NCI-H2227 (cell line): ENCODE measurements at regions not wholly inside any gene's neighbourhood (a gene's known extent, or its start where the extent isn't known, plus 50 kb on each side); places are given as distances from the start of the nearest gene placed in this dataset.

Experiments
- DNase-seq: peaks from one replicate; lab custom pipeline; 2025; ENCODE audit not compliant: unreplicated experiment; lab: John Stamatoyannopoulos, UW

- DNase-seq = no peak
Measured at GRCh38 chr17:17416400-17417360, 60.1 kb upstream of the MED9 start.

DNA sequence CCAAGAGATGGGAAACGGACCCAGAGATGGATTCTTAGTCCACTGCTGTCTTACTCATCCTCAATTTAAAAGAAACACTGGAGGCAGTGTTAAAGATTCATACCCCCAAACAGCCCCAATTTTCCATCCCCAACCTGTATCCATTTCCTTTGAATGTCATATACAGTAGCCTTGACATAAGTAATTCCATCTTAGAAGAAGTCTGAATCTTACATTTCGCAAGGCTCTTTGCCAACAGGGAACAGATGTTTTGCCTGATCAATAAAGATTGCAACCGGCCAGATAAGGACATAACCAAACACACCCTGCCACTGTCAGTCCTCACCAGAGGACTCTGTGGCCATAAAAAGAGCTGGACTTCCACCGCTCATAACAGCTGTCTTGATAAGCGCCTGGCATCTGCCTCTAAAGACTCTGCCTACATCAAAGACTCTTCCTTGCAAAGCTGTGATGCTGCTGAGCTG is 59.0 kb upstream of the MED9 start:
- no peak for DNase-seq

- DNase-seq = no peak
Measured at GRCh38 chr17:17419166-17419565, 57.6 kb upstream of the MED9 start.

DNA sequence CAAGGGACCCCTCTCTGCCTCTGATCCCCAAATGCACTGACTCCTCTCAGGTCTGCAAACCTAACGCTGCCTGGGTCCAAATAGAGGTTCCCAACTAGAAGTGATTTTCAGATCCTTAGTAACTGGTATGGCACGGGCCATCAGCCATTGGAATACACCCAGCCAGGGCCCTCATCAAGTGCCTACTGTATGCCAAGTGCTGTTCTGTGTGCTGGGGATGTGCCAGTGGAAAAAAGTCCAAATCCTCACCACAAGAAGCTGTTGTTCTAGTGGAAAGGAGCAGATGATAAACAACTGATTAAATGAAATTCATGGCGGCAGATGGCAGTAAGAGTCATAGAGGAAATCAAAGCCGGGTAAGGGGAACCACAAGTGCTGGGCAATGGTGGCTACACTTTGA is 57.2 kb upstream of the MED9 start:
- DNase-seq = no peak

DNA sequence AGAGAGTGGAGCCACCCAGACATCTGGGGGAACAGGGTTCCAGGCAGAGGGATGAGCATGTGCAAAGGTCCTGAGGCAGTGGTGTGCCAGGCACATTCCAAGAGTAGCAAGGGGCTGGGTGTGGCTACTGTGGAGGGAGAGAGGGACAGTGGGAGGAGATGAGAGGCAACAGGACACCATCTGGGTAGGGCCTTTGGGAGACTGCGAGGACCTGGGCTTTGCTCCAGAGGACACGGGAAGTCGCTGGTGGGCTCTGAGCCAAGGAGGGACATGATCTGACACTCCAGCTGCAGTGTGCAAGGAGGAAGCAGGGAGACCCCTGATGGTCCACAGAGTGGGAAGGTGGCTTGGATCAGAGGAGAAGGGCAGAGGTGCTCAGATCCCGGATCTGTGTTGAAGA is 56.7 kb upstream of the MED9 start:
- no peak for DNase-seq

GRCh38 chr17:17420561-17421269 is 56.1 kb upstream of the MED9 start:
- DNase-seq = no peak

DNA sequence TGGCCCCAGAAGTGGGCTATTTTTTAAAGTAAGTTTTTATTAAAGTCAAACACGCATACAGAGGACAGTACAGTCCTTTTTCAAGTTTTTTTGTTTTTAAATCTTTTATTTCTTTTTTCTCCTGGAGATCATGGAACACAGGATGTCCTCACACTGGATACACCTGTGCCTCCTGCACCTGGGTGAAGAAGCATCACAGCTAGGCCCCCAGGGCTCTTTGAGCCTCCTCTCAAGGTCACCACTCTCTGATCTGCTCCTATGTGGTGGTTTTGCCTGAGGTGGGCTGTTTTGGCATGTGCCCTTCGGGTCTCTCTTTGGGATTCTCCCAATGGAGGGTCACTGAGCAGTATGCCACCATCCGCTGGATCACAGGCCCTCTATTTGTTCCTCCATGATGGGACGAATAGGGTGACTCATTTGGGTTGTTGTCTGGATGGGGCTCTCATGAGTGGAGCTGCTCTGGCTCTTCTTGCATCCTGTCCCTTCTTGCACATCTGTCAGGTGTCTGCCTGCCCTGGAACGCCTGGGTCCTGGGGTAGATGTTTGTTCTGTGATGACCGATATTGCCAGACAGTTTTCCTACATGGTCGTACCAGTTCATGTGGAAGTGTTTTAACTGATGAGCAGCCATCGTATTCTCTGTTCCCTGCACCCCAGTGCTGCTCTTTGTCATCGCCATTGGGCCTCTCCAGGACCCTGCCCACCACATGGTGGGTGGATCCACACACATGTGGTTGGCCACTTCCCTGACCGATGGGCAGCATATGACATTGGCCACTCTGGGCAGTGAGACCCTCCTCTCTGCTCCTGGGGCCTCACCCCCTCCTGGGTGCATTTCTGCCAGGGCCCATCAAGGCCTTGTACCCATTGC is 55.2 kb upstream of the MED9 start:
- DNase-seq = no peak

DNA sequence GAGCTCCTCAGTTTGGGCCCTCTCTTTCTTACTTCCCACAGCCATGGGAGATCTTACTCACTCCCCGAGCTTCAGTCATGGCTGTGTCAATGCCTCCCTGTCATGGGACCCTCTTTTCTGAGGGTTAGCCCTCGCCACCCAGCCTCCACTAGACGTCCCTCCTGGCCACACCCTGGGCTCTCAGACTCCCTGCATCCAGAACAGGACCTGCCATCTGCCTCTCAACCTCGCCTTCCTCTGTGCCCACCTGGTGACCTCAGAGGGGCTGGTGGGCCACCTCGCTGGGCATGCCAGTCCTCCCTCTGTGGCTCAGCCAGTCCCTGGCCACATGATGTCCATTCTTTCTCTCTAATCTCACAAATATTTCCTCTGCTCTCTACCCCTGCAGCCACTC is 54.6 kb upstream of the MED9 start:
- no peak for DNase-seq

DNA sequence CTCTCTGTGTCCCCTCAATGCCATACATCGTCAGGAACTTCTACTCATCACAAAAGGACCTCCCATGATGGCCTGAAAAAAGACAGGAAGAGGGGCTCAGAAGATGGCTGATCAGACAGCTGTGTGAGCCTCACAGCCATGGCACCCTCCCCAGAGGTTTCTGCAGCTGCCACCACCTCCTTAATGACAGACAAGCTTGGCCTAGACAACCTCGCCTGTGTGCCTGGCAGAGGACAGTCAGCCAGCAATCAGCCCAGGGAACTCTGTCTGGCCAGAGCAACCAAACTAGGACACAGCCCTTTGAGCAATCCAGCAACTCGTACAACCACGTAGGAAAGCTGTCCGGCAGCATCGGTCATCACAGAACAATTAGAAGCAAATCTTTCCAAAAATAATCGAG is 54.2 kb upstream of the MED9 start:
- DNase-seq = no peak

- no peak for DNase-seq
Measured at GRCh38 chr17:17423656-17424055, 53.1 kb upstream of the MED9 start.

DNA sequence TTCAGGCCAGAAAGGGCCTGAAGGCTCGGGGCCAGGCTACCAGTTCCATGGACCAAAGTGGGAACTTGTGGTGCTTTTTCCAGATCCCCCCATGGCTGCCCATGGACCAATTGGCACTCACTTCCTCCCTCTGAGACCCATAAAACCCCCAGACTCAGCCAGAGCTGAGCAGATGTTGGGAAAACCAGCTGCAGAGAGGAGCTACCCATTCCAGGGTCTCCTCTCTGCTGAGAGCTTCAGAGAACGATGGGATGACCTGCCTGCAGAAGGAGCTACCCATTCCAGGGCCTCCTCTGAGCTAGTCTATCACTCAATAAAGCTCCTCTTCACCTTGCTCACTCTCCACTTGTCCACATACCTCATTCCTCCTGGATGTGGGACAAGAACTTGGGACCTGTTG is 52.2 kb upstream of the MED9 start:
- no peak for DNase-seq

DNA sequence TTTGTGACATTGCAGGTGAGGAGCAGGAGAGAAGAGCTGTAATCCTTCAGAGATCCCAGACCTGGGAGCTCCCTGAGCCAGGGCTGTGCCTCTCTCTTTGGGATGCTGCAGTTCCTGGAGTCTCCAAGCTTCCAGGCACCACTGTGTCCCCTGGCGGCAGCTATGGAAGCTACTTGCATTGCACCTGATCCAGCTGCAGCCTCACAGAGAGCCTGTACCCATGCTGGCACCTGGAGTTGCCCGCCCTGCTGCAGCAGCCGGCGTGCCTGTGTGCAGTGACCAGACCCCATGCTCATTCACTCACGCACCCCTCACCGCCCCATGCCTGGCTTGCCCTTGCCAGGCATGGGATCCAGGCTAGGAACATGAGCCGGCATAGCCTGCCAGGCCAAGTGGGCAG is 51.8 kb upstream of the MED9 start:
- DNase-seq = no peak

GRCh38 chr17:17425591-17425990 is 51.2 kb upstream of the MED9 start:
- DNase-seq = no peak

- no peak for DNase-seq
Measured at GRCh38 chr17:17426184-17426583, 50.6 kb upstream of the MED9 start.
